8988T (cell line): ENCODE measurements at regions not wholly inside any gene's neighbourhood (a gene's known extent, or its start where the extent isn't known, plus 50 kb on each side); places are given as distances from the start of the nearest gene placed in this dataset.
A peak's percentile ranks its signal among the peaks of the same experiment; 100 is the strongest.

Source experiments
- DNase-seq: peaks from one replicate; pipeline ENCODE4 v3.0.0; 2011

- DNase-seq = no peak
These were observed 276.9 kb upstream of the E2F7 start for GRCh38 chr12:77342253-77342652.

GRCh38 chr12:77339610-77340009 is 274.2 kb upstream of the E2F7 start:
- no peak for DNase-seq

- no peak for DNase-seq
These were observed 272.0 kb upstream of the E2F7 start for GRCh38 chr12:77337362-77337761.

- no peak for DNase-seq
These were observed 269.4 kb upstream of the E2F7 start for GRCh38 chr12:77334806-77335205.

GRCh38 chr12:77328326-77328725 is 263.0 kb upstream of the E2F7 start:
- DNase-seq = no peak

- DNase-seq = no peak
These were observed 260.3 kb upstream of the E2F7 start for GRCh38 chr12:77325511-77326236.

- peak; percentile 71 for DNase-seq
These were observed 259.5 kb upstream of the E2F7 start for GRCh38 chr12:77324763-77325468.

- no peak for DNase-seq
These were observed 259.0 kb upstream of the E2F7 start for GRCh38 chr12:77324416-77324762.

GRCh38 chr12:77323788-77324415 is 258.5 kb upstream of the E2F7 start:
- DNase-seq = no peak

GRCh38 chr12:77319166-77319565 is 253.8 kb upstream of the E2F7 start:
- no peak for DNase-seq

- no peak for DNase-seq
These were observed 250.0 kb upstream of the E2F7 start for GRCh38 chr12:77315407-77315806.

- no peak for DNase-seq
These were observed 249.1 kb upstream of the E2F7 start for GRCh38 chr12:77314378-77315052.

GRCh38 chr12:77308056-77308455 is 242.7 kb upstream of the E2F7 start:
- no peak for DNase-seq

- no peak for DNase-seq
These were observed 235.4 kb upstream of the E2F7 start for GRCh38 chr12:77300811-77301210.

GRCh38 chr12:77299910-77300669 is 234.7 kb upstream of the E2F7 start:
- DNase-seq = no peak

GRCh38 chr12:77299001-77299400 is 233.6 kb upstream of the E2F7 start:
- no peak for DNase-seq

GRCh38 chr12:77294016-77294415 is 228.6 kb upstream of the E2F7 start:
- DNase-seq = no peak

- no peak for DNase-seq
These were observed 209.6 kb upstream of the E2F7 start for GRCh38 chr12:77274926-77275325.

- DNase-seq = no peak
These were observed 208.5 kb upstream of the E2F7 start for GRCh38 chr12:77273898-77274297.

- DNase-seq = no peak
These were observed 191.6 kb upstream of the E2F7 start for GRCh38 chr12:77256956-77257355.

- no peak for DNase-seq
These were observed 188.0 kb upstream of the E2F7 start for GRCh38 chr12:77253321-77253720.

GRCh38 chr12:77251799-77252198 is 186.4 kb upstream of the E2F7 start:
- DNase-seq = no peak

GRCh38 chr12:77249892-77250291 is 184.5 kb upstream of the E2F7 start:
- DNase-seq = no peak
